PFSK-1 (cell line): ENCODE measurements at regions not wholly inside any gene's neighbourhood (a gene's known extent, or its start where the extent isn't known, plus 50 kb on each side); places are given as distances from the start of the nearest gene placed in this dataset.

Source experiments
- FOXP2 ChIP-seq: optimal IDR thresholded peaks from 2 replicates; pipeline ENCODE3; 2011; ENCODE audit warnings: borderline replicate concordance, control low read depth, inconsistent platforms; ENCODE audit not compliant: insufficient read depth; ENCODE audit errors: extremely low read length, extremely low read depth
- POLR2AphosphoS5 ChIP-seq: IDR thresholded peaks from 2 replicates; pipeline ENCODE4 v1.6.1; 2012; ENCODE audit warnings: low read depth, mild to moderate bottlenecking, control low read depth, low read length, moderate library complexity
- REST ChIP-seq, 2 experiments: IDR thresholded peaks; 2 replicates each; pipeline versions ENCODE4 v1.6.1 to v1.8.0; 2011 to 2012; ENCODE audit warnings: low read depth in 2 of 2, low read length in 2 of 2, control low read depth in 1 of 2, inconsistent platforms in 1 of 2, mild to moderate bottlenecking in 1 of 2, moderate library complexity in 1 of 2; ENCODE audit not compliant: insufficient read depth in 1 of 2
- SIN3A ChIP-seq: IDR thresholded peaks from 2 replicates; pipeline ENCODE4 v1.6.1; 2012; ENCODE audit warnings: mild to moderate bottlenecking, low read length, moderate library complexity, borderline replicate concordance; ENCODE audit not compliant: insufficient read depth
- TAF1 ChIP-seq: IDR thresholded peaks from 2 replicates; pipeline ENCODE4 v1.6.1; 2012; ENCODE audit warnings: low read length, control low read depth, borderline replicate concordance; ENCODE audit not compliant: insufficient read depth

GRCh38 chr2:215879331-215879730, 134.0 kb downstream of the MREG start:
- TF ChIP-seq POLR2AphosphoS5: no peak
- TF ChIP-seq SIN3A: no peak
- TF ChIP-seq REST (IDR thresholded peaks at IDR 0.05; ENCODE audit: insufficient read depth in 1 of 2, low read depth in 2 of 2, low read length in 2 of 2): no peak
- no peak for TF ChIP-seq FOXP2

- no peak for TF ChIP-seq POLR2AphosphoS5
- no peak for TF ChIP-seq FOXP2
- TF ChIP-seq SIN3A: no peak
- no peak for TF ChIP-seq REST (IDR thresholded peaks at IDR 0.05; ENCODE audit: insufficient read depth in 1 of 2, low read depth in 2 of 2, low read length in 2 of 2)
- TF ChIP-seq TAF1: no peak
Measured at GRCh38 chr2:215878476-215879063, 134.8 kb downstream of the MREG start.

- TF ChIP-seq FOXP2: no peak
- no peak for TF ChIP-seq SIN3A
- TF ChIP-seq TAF1: no peak
- TF ChIP-seq REST (IDR thresholded peaks at IDR 0.05; ENCODE audit: insufficient read depth in 1 of 2, low read depth in 2 of 2, low read length in 2 of 2): no peak
- TF ChIP-seq POLR2AphosphoS5: no peak
Measured at GRCh38 chr2:215876937-215877238, 136.5 kb downstream of the MREG start.

GRCh38 chr2:215876139-215876936, 137.0 kb downstream of the MREG start:
- TF ChIP-seq FOXP2 (no peak), SIN3A (no peak)

- no peak for TF ChIP-seq TAF1
- no peak for TF ChIP-seq REST (IDR thresholded peaks at IDR 0.05; ENCODE audit: insufficient read depth in 1 of 2, low read depth in 2 of 2, low read length in 2 of 2)
- TF ChIP-seq FOXP2: no peak
Measured at GRCh38 chr2:215874418-215874817, 138.9 kb downstream of the MREG start.
